ENCODE measurements at regions not wholly inside any gene's neighbourhood (a gene's known extent, or its start where the extent isn't known, plus 50 kb on each side); places are given as distances from the start of the nearest gene placed in this dataset.

DNA sequence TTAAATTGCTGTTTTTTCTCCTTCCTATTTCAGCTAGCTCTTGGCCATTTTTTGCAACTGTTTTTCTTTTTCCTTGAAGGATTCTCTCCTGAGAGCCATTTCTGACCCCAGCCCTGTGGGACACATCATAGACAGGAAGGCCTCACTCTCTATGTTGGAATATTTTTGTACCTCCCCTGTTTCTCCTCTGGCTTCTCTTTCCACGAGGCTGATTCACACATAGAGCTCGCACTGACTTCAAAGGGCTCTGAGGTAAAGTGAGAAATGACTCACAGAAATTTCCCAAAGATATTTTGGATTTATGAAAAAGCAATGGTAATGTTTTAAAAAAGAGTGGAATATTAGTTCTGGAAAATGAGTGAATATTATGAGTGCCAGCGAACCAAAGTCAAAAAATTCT lies 181.7 kb upstream of the IGFBP7 start:
- Histone ChIP-seq H3K27me3 (no peaks in the 10 kb centered on the region), H3K27ac (no peak overlapping the region), H3K36me3 (no peaks in the 10 kb centered on the region), H3K4me1 (no peaks in the 10 kb centered on the region), H3K4me3 (no peak overlapping the region), H3K9me3 (no peaks in the 10 kb centered on the region)
- no peak for DNase-seq
- intact Hi-C loops (cut with DNase I) = no loop called here
- no peak for ATAC-seq
- TF ChIP-seq, protein P1, sequence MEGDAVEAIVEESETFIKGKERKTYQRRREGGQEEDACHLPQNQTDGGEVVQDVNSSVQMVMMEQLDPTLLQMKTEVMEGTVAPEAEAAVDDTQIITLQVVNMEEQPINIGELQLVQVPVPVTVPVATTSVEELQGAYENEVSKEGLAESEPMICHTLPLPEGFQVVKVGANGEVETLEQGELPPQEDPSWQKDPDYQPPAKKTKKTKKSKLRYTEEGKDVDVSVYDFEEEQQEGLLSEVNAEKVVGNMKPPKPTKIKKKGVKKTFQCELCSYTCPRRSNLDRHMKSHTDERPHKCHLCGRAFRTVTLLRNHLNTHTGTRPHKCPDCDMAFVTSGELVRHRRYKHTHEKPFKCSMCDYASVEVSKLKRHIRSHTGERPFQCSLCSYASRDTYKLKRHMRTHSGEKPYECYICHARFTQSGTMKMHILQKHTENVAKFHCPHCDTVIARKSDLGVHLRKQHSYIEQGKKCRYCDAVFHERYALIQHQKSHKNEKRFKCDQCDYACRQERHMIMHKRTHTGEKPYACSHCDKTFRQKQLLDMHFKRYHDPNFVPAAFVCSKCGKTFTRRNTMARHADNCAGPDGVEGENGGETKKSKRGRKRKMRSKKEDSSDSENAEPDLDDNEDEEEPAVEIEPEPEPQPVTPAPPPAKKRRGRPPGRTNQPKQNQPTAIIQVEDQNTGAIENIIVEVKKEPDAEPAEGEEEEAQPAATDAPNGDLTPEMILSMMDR (IDR thresholded peaks at IDR 0.05) = no peak

DNA sequence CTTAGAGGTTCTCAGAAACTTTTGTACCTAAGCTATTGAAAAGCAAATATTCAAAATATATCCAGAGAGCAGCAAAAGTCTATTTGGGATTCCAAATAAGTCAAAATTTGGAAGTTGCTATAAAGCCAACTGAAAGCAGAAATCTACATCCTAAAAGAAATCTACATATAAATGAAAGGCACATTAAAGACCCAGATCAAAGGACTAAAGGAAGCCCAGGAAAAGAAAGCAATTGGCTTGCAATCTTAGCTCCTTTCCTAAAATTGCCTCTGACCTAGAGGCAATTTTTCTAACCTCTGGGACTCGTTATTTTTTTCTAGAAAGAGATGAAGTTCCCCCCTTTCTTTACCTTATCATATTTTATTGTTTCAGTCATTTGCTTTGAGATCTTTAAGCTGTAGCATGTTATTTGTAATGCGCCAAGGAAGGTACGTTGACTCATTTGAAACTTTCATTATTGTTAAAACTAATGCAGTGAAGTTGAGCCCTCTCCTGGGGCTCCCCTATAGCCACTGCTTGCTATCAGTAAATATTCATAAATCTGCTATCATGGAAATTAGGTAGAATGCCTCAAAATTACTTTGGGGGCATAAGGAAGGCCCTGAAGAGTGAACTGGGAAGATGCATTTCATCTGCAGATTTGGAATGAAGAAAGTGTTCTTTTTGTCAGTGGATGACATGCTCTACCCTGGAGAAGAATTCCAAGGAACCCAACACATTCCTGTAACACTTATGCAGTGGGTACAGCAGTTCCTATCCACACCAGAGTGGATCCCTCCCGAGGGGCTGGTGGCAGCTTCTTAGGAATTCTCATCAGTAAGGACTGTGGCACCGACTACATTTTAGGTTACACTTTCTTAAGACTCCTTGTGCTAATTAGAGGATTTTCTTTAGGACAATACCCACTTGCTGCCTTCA lies 177.8 kb upstream of the IGFBP7 start:
- H3K4me3 ChIP-seq = no peak overlapping the region
- intact Hi-C loops (cut with DNase I) = no loop called here
- no peaks in the 10 kb centered on the region for H3K27me3 ChIP-seq
- no peak for ATAC-seq
- no peaks in the 10 kb centered on the region for H3K9me3 ChIP-seq
- TF ChIP-seq, protein P1 (IDR thresholded peaks at IDR 0.05) = no peak
- no peaks in the 10 kb centered on the region for H3K4me1 ChIP-seq
- no peak overlapping the region for H3K27ac ChIP-seq
- no peak for DNase-seq
- no peaks in the 10 kb centered on the region for H3K36me3 ChIP-seq

DNA sequence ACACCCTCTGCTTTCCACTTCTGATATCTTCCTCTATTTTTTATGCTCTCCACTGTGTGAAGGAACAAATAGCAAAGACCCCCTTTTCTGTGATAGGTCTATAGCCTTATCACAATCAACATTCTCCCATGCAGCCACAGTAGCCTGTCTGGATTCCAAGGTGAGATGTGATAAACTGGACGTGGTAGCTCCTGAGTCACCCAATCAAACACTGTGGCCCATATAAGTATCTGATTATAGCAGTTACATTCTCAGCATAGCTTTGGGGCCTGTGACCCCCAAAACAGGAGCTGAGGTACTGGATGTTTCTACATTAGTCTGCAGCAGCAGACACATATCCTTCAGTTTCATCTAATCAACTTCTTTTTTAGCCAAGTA lies 172.7 kb upstream of the IGFBP7 start:
- TF ChIP-seq, protein P1 (IDR thresholded peaks at IDR 0.05) = no peak
- Histone ChIP-seq H3K27me3 (no peaks in the 10 kb centered on the region), H3K27ac (no peak overlapping the region), H3K36me3 (no peaks in the 10 kb centered on the region), H3K4me3 (no peak overlapping the region), H3K9me3 (no peaks in the 10 kb centered on the region), H3K4me1 (peaks cover 0 to 3% of the 10 kb centered on the region in 2 donors)
- DNase-seq = no peak
- ATAC-seq = no peak
- intact Hi-C loops (cut with DNase I) = no loop called here

DNA sequence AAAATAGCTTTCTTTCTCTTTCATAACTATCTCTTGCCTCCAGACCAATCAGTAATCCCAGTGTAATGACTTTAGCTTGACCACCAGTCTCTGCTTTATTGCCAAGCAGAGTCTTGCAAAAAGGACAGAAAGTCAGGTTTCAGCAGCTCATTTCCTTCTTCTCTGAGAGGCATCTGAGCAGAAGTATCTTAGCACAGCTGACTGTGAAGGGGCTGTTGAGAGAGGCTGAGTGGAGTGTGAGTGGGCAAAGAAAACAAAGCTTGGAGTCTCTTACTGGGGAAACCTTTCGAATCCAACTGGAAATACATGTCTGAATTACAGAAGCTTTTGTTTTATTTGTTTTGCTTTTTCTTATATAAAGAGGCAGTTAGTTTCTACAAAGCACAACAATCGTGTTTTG lies 170.3 kb upstream of the IGFBP7 start:
- Histone ChIP-seq H3K4me1 (peaks cover 0 to 3% of the 10 kb centered on the region in 2 donors), H3K4me3 (no peak overlapping the region), H3K27ac (peak overlapping the region in 1 of 2 donors; percentile 47), H3K36me3 (no peaks in the 10 kb centered on the region), H3K9me3 (no peaks in the 10 kb centered on the region), H3K27me3 (no peaks in the 10 kb centered on the region)
- DNase-seq (peak in 2 of 4 donors; percentile 49 to 71), ATAC-seq (peak; percentile 89)
- intact Hi-C loops (cut with DNase I) = no loop called here
- TF ChIP-seq, protein P1 (IDR thresholded peaks at IDR 0.05) = no peak

DNA sequence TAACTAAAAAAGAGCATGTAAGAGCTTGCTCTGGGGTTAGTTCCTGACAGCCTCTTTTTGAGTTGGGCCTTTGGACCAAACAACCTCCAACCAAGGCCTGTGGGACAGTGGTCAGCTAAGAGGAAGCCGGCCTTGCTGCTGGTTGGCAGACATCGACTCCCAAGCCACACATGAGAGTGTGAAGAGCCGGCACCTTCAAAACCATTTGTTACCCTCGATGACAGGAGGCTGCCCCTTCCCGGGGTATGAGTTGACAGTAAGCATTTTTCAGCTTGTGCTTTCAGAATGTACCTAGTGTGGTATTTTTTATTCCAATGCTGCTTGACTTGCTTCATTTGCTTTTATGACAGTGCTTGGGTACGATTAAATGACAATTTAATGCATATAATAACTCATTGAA lies 168.6 kb upstream of the IGFBP7 start:
- no peak overlapping the region for H3K27ac ChIP-seq
- H3K4me3 ChIP-seq = no peak overlapping the region
- no peaks in the 10 kb centered on the region for H3K36me3 ChIP-seq
- H3K27me3 ChIP-seq = no peaks in the 10 kb centered on the region
- ATAC-seq (no peak), DNase-seq (no peak)
- intact Hi-C loops (cut with DNase I) = no loop called here
- H3K9me3 ChIP-seq = no peaks in the 10 kb centered on the region
- H3K4me1 ChIP-seq = peaks cover 0 to 3% of the 10 kb centered on the region in 2 donors
- TF ChIP-seq, protein P1 (IDR thresholded peaks at IDR 0.05) = no peak

Measured in left lung (tissue), 4 donors.